MM.1S (cell line): ENCODE measurements at regions not wholly inside any gene's neighbourhood (a gene's known extent, or its start where the extent isn't known, plus 50 kb on each side); places are given as distances from the start of the nearest gene placed in this dataset.

Experiments used
- DNase-seq: peaks from one replicate; pipeline ENCODE4 v3.0.0-alpha.2; 2015
- H2AFZ ChIP-seq: fragments of 300-600 bp; sonication (generic); 2 replicates; pipeline ENCODE4 v1.6.0; 2016; ENCODE audit warnings: antibody characterized with exemption, low read length
- H3F3A ChIP-seq: fragments of 300-600 bp; sonication (generic); 2 replicates; pipeline ENCODE4 v1.6.1; 2016; ENCODE audit warnings: mild to moderate bottlenecking, antibody characterized with exemption, low read length, moderate library complexity, mixed read lengths; ENCODE audit not compliant: insufficient read depth
- H3K27ac ChIP-seq: fragments of 300-600 bp; sonication (generic); 2 replicates; pipeline ENCODE4 v1.5.1; 2016; ENCODE audit warnings: mild to moderate bottlenecking, low read length
- H3K27me3 ChIP-seq: fragments of 300-600 bp; sonication (generic); replicated peaks from 2 replicates; pipeline ENCODE4 v1.6.0; 2016; ENCODE audit warnings: low read length; ENCODE audit not compliant: insufficient read depth
- H3K36me3 ChIP-seq: fragments of 300-600 bp; sonication (generic); replicated peaks from 2 replicates; pipeline ENCODE4 v1.6.1; 2016; ENCODE audit warnings: mild to moderate bottlenecking, low read length, mixed read lengths; ENCODE audit not compliant: insufficient read depth
- H3K4me1 ChIP-seq: fragments of 300-600 bp; sonication (generic); 2 replicates; pipeline ENCODE4 v1.6.1; 2016; ENCODE audit warnings: low read length, mixed read lengths
- H3K4me2 ChIP-seq: fragments of 300-600 bp; sonication (generic); 2 replicates; pipeline ENCODE4 v1.6.0; 2016; ENCODE audit warnings: low read depth, low read length
- H3K4me3 ChIP-seq: fragments of 300-600 bp; sonication (generic); 2 replicates; pipeline ENCODE4 v1.5.1; 2016; ENCODE audit warnings: low read length, mixed read lengths
- H3K79me2 ChIP-seq: fragments of 300-600 bp; sonication (generic); 2 replicates; pipeline ENCODE4 v1.6.1; 2016; ENCODE audit warnings: mixed run types, low read length, mixed read lengths
- H3K9ac ChIP-seq: fragments of 300-600 bp; sonication (generic); 2 replicates; pipeline ENCODE4 v1.6.1; 2016; ENCODE audit warnings: low read length, mixed read lengths
- H3K9me2 ChIP-seq: fragments of 300-600 bp; sonication (generic); replicated peaks from 2 replicates; pipeline ENCODE4 v1.6.1; 2016; ENCODE audit warnings: mild to moderate bottlenecking, low read length, mixed read lengths; ENCODE audit not compliant: insufficient read depth
- H3K9me3 ChIP-seq: fragments of 300-600 bp; sonication (generic); replicated peaks from 2 replicates; pipeline ENCODE4 v1.6.1; 2016; ENCODE audit warnings: mild to moderate bottlenecking, low read length, mixed read lengths; ENCODE audit not compliant: insufficient read depth
- H4K20me1 ChIP-seq: fragments of 300-600 bp; sonication (generic); 2 replicates; pipeline ENCODE4 v1.6.1; 2016; ENCODE audit warnings: mild to moderate bottlenecking, low read length, moderate library complexity, mixed read lengths; ENCODE audit not compliant: insufficient read depth
- CTCF ChIP-seq: fragments of 300-600 bp; sonication (generic); IDR thresholded peaks from 2 replicates; pipeline ENCODE4 v1.5.1; 2016; ENCODE audit warnings: antibody characterized with exemption, low read length, mixed read lengths
- EZH2 ChIP-seq: fragments of 300-600 bp; sonication (generic); optimal IDR thresholded peaks from 2 replicates; pipeline ENCODE3; 2017; ENCODE audit warnings: low read depth, mild to moderate bottlenecking, antibody characterized with exemption, low read length, mixed read lengths
- EZH2phosphoT487 ChIP-seq: fragments of 300-600 bp; sonication (generic); IDR thresholded peaks from 2 replicates; pipeline ENCODE4 v1.6.1; 2018; ENCODE audit warnings: antibody characterized with exemption, low read length

GRCh38 chr12:105740369-105740768 lies 398.4 kb downstream of the NUAK1 start:
- Histone ChIP-seq H3K9ac (no peak overlapping the region), H3K9me2 (no peaks in the 10 kb centered on the region), H3K9me3 (no peaks in the 10 kb centered on the region), H3K36me3 (no peaks in the 10 kb centered on the region), H3F3A (no peaks in the 10 kb centered on the region), H3K79me2 (no peaks in the 10 kb centered on the region), H3K4me3 (no peak overlapping the region), H2AFZ (no peak overlapping the region), H3K27ac (no peak overlapping the region), H3K4me2 (no peak overlapping the region), H4K20me1 (no peaks in the 10 kb centered on the region), H3K27me3 (no peaks in the 10 kb centered on the region), H3K4me1 (no peaks in the 10 kb centered on the region)
- no peak for TF ChIP-seq EZH2
- no peak for TF ChIP-seq EZH2phosphoT487
- TF ChIP-seq CTCF, result no peak
- DNase-seq, result no peak

GRCh38 chr12:105740970-105741725 lies 397.6 kb downstream of the NUAK1 start:
- DNase-seq, result no peak

GRCh38 chr12:105741786-105742566 lies 396.8 kb downstream of the NUAK1 start:
- H3K9me2 ChIP-seq, result no peaks in the 10 kb centered on the region
- H3K27ac ChIP-seq, result no peak overlapping the region
- no peaks in the 10 kb centered on the region for H3K4me1 ChIP-seq
- no peaks in the 10 kb centered on the region for H3K79me2 ChIP-seq
- no peaks in the 10 kb centered on the region for H3K36me3 ChIP-seq
- no peaks in the 10 kb centered on the region for H3K27me3 ChIP-seq
- TF ChIP-seq CTCF, result no peak
- TF ChIP-seq EZH2, result no peak
- no peak for TF ChIP-seq EZH2phosphoT487
- H3K9ac ChIP-seq, result no peak overlapping the region
- H3K4me3 ChIP-seq, result no peak overlapping the region
- H3K9me3 ChIP-seq, result no peaks in the 10 kb centered on the region
- no peak for DNase-seq
- H4K20me1 ChIP-seq, result no peaks in the 10 kb centered on the region
- H3F3A ChIP-seq, result no peaks in the 10 kb centered on the region
- no peak overlapping the region for H3K4me2 ChIP-seq
- H2AFZ ChIP-seq, result no peak overlapping the region

More at GRCh38 chr12:105740970-105741725, 397.6 kb downstream of the NUAK1 start:
- no peaks in the 10 kb centered on the region for H4K20me1 ChIP-seq
- H3K27ac ChIP-seq, result no peak overlapping the region
- no peaks in the 10 kb centered on the region for H3K4me1 ChIP-seq
- no peak overlapping the region for H3K4me3 ChIP-seq
- H3K9me2 ChIP-seq, result no peaks in the 10 kb centered on the region
- TF ChIP-seq CTCF, result no peak
- no peak for TF ChIP-seq EZH2phosphoT487
- TF ChIP-seq EZH2, result no peak
- no peaks in the 10 kb centered on the region for H3K79me2 ChIP-seq
- no peak overlapping the region for H3K9ac ChIP-seq
- H3K9me3 ChIP-seq, result no peaks in the 10 kb centered on the region
- no peaks in the 10 kb centered on the region for H3K27me3 ChIP-seq
- no peak overlapping the region for H3K4me2 ChIP-seq
- no peak overlapping the region for H2AFZ ChIP-seq
- no peaks in the 10 kb centered on the region for H3F3A ChIP-seq
- H3K36me3 ChIP-seq, result no peaks in the 10 kb centered on the region
